ENCODE measurements at regions not wholly inside any gene's neighbourhood (a gene's known extent, or its start where the extent isn't known, plus 50 kb on each side); places are given as distances from the start of the nearest gene placed in this dataset.

- CTCF ChIA-PET: interaction anchor here (1.1 to 1.3 kb wide), 2 partner anchors 15 to 383 kb away, joined by 3 to 5 read pairs; no protein-coding TSS in a partner anchor
- H3K4me3 ChIP-seq: no peak overlapping the region
These were observed 236.0 kb downstream of the IRF8 start for GRCh38 chr16:86134802-86135461.

More at GRCh38 chr16:86134802-86135461, 236.0 kb downstream of the IRF8 start:
- no TSS peak for BruUV-seq (replicated peaks)
- no peak for FAIRE-seq
- TF ChIP-seq RB1 (IDR thresholded peaks at IDR 0.05; ENCODE audit: borderline replicate concordance) (no peak), CBX3 (IDR thresholded peaks at IDR 0.05; ENCODE audit: borderline replicate concordance, low read depth) (no peak), PBX3 (IDR thresholded peaks at IDR 0.05; ENCODE audit: insufficient replicate concordance, low read depth, low read length) (no peak), SREBF2 (IDR thresholded peaks at IDR 0.05; ENCODE audit: low read length) (no peak), POLR2A (IDR thresholded peaks at IDR 0.05; ENCODE audit: low read depth, low read length) (no peak), SKIL (IDR thresholded peaks at IDR 0.05; ENCODE audit: low read depth, poor library complexity, severe bottlenecking) (no peak), FOXM1 (IDR thresholded peaks at IDR 0.05; ENCODE audit: low read depth, low read length) (no peak), ZNF24 (IDR thresholded peaks at IDR 0.05) (no peak), NFYA (IDR thresholded peaks at IDR 0.05; ENCODE audit: borderline replicate concordance, low read depth, low read length) (no peak), CBFB (IDR thresholded peaks at IDR 0.05; ENCODE audit: low read depth) (no peak), ZNF274 (IDR thresholded peaks at IDR 0.05; ENCODE audit: insufficient read depth, insufficient read length) (no peak), ASH2L (IDR thresholded peaks at IDR 0.05; ENCODE audit: borderline replicate concordance, low read depth) (no peak), SP1 (IDR thresholded peaks at IDR 0.05; ENCODE audit: low read depth, low read length) (no peak), CHD2 (IDR thresholded peaks at IDR 0.05; ENCODE audit: borderline replicate concordance, low read depth, low read length) (no peak)
- no peak overlapping the region for H2AFZ ChIP-seq (ENCODE audit: control insufficient read depth, low read depth, low read length)
- H3K36me3 ChIP-seq (ENCODE audit: control insufficient read depth in 2 of 2, insufficient read depth in 2 of 2, low read length in 1 of 2): no peaks in the 10 kb centered on the region
- H3K9ac ChIP-seq (ENCODE audit: control insufficient read depth, insufficient read depth, low read length): no peak overlapping the region
- no peaks in the 10 kb centered on the region for H3K79me2 ChIP-seq (ENCODE audit: control insufficient read depth, insufficient read depth, low read length)
- no peak overlapping the region for H3K4me2 ChIP-seq (ENCODE audit: control insufficient read depth, insufficient read depth)
- no peaks in the 10 kb centered on the region for H4K20me1 ChIP-seq (ENCODE audit: control insufficient read depth, insufficient read depth)
- intact Hi-C loops (cut with micrococcal nuclease; ENCODE audit: unreplicated experiment): no loop called here
- peak; percentile 18; the same call in 2 of the 3 replicates for ATAC-seq
- no peak overlapping the region for H3K27ac ChIP-seq (ENCODE audit: control insufficient read depth, insufficient read depth)
- POLR2A ChIA-PET: no interaction called here
- SMC1A ChIA-PET (ENCODE audit: uncharacterized antibody, unreplicated experiment): interaction anchor here (1.0 kb wide), 1 partner anchor 12 kb away, joined by 3 read pairs; no protein-coding TSS in a partner anchor
- H3K9me3 ChIP-seq (replicated peaks; ENCODE audit: control insufficient read depth, insufficient read depth, low read length): no peaks in the 10 kb centered on the region; the same call in 2 of the 3 replicates
- 26% methylated on average over 12 of the region's 12 CpGs for whole genome bisulfite sequencing (ENCODE audit: insufficient coverage, insufficient replicate concordance, low lambda C conversion rate, missing lambda C conversion rate)
- DNase-seq (ENCODE audit: low read depth, low spot score): no peak
- peaks cover 0 to 7% of the 10 kb centered on the region in 2 experiments; a peak in 3 of 4 replicates for H3K27me3 ChIP-seq (replicated peaks in 1 of 2; ENCODE audit: control insufficient read depth in 2 of 2, insufficient read depth in 2 of 2, low read length in 1 of 2)
- RAD21 ChIA-PET (ENCODE audit: unreplicated experiment): interaction anchor here (1.2 kb wide), 1 partner anchor 12 kb away, joined by 3 read pairs; no protein-coding TSS in a partner anchor
- no peaks in the 10 kb centered on the region for H3K4me1 ChIP-seq (ENCODE audit: control insufficient read depth, insufficient read depth, low read length)
- in situ Hi-C loops (cut with MboI): no loop called here

Data from GM12878 (cell line).